ENCODE measurements at regions not wholly inside any gene's neighbourhood (a gene's known extent, or its start where the extent isn't known, plus 50 kb on each side); places are given as distances from the start of the nearest gene placed in this dataset.

GRCh38 chr13:85298387-85298924 lies 500.8 kb downstream of the SLITRK6 start:
- DNase-seq (ENCODE audit: low read depth in 2 of 2): no peak

DNA sequence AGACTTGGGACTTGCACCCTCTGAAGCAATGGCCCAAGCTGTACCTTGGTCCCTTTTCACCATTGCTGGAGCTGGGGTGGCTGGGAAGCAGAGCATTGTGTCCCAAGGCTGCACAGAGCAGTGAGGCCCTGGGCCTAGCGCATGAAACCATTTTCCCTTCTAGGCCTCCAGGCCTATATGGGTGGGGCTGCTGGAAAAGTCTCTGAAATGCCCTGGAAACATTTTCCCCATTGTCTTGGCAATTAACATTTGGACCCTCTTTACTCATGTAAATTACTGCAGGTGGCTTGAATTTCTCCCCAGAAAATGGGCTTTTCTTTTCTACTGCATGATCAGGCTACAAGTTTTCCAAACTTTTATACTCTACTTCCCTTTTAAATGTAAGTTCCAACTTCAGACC lies 510.5 kb downstream of the SLITRK6 start:
- DNase-seq (ENCODE audit: low read depth in 2 of 2): no peak

- no peak for DNase-seq (ENCODE audit: low read depth in 2 of 2)
Observed at GRCh38 chr13:85287528-85287927, 511.7 kb downstream of the SLITRK6 start.

DNA sequence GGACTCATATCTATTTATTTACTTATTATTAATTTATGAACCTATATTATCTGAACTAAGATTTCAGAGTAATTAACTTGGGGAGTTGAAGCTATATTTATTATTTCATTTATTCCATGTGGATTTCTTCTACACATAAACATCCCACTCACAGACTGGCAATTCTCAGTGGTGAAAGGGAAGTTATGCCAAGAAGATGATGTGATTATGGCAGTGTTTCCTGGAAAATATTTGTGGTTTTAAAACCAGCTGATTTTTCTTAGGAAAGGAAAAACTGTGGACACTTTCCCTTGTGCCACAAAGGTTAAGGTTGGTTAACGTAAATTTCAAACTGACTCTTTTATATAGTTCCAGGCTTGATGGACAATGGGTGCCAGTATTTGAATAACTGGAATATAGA lies 513.1 kb downstream of the SLITRK6 start:
- no peak for DNase-seq (ENCODE audit: low read depth in 2 of 2)

GRCh38 chr13:85284349-85284748 lies 514.9 kb downstream of the SLITRK6 start:
- no peak for DNase-seq (ENCODE audit: low read depth in 2 of 2)

GRCh38 chr13:85283408-85283807 lies 515.8 kb downstream of the SLITRK6 start:
- DNase-seq (ENCODE audit: low read depth in 2 of 2): no peak

DNA sequence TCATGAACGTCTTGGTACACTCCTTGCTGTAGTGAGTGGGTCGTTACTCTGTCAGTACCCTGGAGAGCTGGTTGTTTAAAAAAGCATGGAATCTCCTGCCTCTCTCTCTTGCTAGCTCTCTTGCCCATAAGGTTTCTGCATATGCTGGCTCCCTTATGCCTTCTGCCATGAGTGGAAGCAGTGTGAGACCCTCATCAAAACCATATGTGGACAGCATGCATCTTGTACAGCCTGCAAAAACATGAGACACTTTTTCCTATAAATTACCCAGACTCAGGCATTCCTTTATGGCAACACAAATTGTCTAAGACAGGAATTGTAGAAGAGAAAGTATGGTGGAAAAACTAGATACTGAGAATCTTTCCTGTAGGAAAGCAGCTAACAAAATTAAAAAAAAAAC lies 516.3 kb downstream of the SLITRK6 start:
- no peak for DNase-seq (ENCODE audit: low read depth in 2 of 2)

- no peak for DNase-seq (ENCODE audit: low read depth in 2 of 2)
Observed at GRCh38 chr13:85278851-85279250, 520.4 kb downstream of the SLITRK6 start.

GRCh38 chr13:85277748-85278147 lies 521.5 kb downstream of the SLITRK6 start:
- DNase-seq (ENCODE audit: low read depth in 2 of 2): no peak

DNA sequence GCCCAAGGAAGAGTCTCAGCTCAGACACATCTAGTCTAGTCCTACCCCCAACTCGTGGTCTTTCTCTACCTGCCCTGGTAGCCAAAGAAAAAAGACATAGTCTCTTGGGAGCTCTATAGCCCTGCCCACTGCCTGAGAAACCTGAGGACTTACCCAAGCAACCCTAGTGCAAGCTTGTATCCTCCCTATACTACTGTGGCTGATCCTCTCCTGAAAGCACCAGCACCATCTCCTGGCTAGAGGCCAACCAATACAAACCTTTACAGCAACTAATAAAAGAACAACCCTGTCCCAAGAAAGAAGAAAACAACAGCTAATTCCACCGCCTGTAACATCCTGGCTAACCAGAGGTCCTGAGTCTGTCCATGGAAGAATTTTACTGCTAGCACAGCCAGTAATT lies 532.4 kb downstream of the SLITRK6 start:
- no peak for DNase-seq (ENCODE audit: low read depth in 2 of 2)

DNA sequence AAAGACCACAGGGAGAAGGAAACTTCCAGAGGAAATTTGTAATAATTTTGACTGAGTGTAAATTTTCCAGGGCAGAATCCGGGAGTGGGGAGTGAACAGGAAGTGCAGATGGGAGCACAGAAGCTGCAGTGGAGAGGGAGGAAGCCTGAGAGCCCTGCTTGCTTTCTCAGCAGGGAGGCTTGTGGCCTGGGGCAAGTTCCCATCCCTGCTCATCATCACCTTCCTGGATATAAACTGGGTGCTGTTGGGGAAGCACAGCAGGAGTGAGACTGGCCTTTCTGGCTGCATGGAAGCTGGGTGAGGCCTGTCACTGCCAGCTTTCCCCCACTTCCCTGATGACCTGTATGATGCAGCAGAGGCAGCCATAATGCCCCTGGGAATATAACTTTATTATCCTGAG lies 532.9 kb downstream of the SLITRK6 start:
- DNase-seq (ENCODE audit: low read depth in 2 of 2): no peak

DNA sequence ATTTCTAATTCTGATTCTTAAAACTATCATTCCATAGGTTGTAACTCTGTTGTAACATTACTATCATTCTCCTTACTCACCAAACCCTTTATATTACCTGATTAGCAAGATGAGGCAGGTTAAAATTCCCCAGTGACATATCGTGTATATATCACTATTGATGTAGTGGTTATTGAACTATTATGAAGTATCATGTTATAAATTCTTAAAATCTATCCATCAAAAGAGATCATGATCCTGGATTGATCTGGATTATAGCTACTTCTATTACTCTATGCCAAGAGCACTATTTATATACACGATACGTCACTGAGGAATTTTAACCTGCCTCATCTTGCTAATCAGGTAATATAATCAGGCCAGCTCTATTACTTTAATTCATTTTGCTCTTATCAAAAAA lies 533.9 kb downstream of the SLITRK6 start:
- DNase-seq (ENCODE audit: low read depth in 2 of 2): no peak

GRCh38 chr13:85262499-85262898 lies 536.7 kb downstream of the SLITRK6 start:
- DNase-seq (ENCODE audit: low read depth in 2 of 2): no peak

DNA sequence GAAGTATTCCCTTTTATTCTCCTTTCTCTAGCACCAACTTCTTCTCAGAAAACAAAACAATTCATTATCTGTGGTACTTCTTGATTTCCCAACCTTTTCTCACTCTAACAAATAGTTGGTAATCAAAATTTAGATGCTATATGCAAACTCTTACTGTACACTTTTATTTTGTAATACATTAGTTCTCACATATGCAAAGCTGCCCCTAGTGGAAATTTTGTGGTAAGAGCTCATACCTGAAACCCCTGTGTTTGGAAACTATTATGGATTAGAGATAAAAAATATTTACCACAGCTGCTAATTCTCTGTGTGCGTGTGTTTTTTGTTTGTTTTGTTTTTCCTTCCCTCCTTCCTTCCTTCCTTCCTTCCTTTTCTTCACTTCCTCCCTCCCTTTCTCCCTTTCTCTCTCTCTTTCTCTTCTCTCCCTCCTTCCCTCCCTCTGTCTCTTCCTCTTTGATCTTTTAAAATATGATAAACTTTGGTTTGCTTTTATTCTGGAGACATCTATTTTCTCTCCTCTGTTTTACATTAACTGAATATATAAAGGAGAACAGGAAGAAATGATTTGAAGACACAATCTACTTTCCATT lies 537.4 kb downstream of the SLITRK6 start:
- DNase-seq (ENCODE audit: low read depth in 2 of 2): no peak

- DNase-seq (ENCODE audit: low read depth in 2 of 2): no peak
Observed at GRCh38 chr13:85260896-85261295, 538.3 kb downstream of the SLITRK6 start.

DNA sequence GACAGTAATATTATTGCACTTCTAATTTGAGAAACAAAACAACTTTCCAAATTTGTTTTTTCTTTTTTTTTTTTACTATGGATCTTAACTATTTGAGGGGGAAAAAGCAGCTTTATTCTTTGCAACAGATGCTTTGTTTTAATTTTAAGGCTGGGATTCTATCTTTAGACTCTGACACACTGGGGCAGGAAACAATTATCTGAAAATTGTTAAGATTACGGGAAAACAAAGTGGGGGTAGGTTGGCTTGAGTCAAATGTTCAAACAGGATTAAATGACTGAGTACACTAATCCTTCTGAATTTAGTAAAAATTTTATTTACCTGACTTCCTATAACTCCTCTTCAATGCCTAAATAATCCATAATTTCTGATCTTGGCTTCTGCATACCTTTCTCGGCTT lies 543.2 kb downstream of the SLITRK6 start:
- no peak for DNase-seq (ENCODE audit: low read depth in 2 of 2)

DNA sequence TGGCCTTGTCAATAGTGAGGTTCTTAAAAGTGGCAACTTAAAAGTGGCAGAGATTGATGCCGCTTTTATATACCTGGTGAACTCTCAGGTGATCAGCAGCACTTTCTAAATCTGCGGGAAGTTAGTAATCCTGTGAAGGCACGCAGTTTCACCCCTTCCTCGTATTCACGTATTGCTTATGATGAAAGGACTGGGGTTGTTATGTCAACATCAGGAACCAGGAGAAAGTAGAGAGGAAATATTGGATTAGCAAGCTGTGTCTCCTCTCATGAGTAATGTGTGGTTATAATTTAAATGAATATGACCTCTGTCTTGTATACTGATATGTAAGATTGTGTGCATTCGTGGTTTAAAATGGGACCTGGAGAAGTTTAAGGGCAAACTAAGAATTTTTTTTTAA lies 544.6 kb downstream of the SLITRK6 start:
- no peak for DNase-seq (ENCODE audit: low read depth in 2 of 2)

GRCh38 chr13:85249151-85249550 lies 550.1 kb downstream of the SLITRK6 start:
- DNase-seq (ENCODE audit: low read depth in 2 of 2): no peak

DNA sequence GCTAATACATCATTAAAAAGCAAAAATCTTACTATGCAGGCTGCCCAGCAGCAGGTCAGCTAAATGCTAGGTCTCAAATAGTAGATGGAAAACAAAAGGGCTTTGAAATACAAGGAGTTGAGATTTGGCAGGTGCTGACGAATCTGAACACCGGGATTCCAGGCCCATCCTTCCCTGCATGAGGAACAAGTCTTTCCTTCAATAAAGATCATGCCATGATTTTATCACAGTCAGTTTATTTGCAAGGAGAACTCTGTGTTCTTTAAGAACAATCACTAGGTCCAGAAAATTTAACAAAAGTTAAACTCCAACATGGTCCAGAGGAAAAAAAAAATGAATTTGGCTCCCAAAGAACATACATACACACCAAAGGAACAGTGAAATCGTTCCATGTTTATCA lies 551.4 kb downstream of the SLITRK6 start:
- no peak for DNase-seq (ENCODE audit: low read depth in 2 of 2)

DNA sequence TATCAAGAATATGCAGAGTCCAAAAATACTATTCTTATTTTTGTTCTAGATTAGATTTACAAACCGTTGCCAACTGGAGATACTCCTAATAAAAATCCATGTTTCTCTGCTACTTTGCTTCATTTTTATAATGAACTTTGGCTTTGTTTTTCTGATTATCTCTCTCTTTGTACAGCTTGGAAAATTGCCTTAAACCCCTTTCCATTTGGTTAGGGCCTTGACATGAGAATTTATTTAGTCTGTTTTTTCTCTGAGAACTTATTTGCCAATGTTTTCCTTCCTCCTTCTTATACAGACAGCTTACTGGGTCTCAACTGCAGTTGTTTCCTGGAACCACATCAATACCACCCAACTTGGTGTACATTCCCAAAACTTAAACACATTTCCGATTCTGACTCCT lies 555.4 kb downstream of the SLITRK6 start:
- DNase-seq (ENCODE audit: low read depth in 2 of 2): no peak

- DNase-seq (ENCODE audit: low read depth in 2 of 2): no peak
Observed at GRCh38 chr13:85241060-85241459, 558.2 kb downstream of the SLITRK6 start.

DNA sequence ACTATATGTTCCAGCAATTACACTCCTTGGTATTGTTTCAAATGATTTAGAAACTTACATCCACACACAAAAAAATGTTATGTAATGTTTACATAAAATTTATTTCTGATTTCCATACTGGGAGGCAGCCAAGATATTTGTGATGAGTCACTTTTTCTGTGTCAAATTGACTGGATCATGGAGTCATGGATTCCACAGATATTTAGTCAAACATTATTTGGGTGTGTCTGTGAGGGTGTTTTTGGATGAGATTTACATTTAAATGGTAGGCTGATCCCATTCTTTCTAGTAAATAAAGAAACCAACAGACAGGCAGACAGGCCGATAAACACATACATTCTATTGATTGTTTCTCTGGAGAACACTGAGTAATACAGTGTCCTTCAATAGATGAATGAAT lies 562.8 kb downstream of the SLITRK6 start:
- DNase-seq (ENCODE audit: low read depth in 2 of 2): no peak

DNA sequence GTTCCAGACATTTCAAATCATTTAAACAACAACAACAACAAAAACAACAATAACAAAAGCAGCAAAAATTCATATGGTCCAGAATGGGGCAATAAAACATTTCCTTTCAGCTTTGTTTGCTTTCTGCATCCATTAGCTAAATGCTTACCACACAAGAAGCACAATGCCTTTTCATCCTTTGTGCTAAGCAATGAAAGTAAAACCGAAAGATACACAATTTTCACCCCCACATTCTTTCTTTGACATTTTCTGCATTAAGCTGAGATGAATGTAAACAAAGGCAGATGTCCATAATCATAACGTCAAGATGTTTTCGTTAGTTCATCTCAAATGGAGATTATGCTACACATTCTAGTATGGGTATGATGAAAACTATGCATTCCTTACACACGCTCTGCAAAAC lies 568.5 kb downstream of the SLITRK6 start:
- no peak for DNase-seq (ENCODE audit: low read depth in 2 of 2)

- DNase-seq (ENCODE audit: low read depth in 2 of 2): no peak
Observed at GRCh38 chr13:85228692-85229091, 570.5 kb downstream of the SLITRK6 start.
